ENCODE measurements at regions not wholly inside any gene's neighbourhood (a gene's known extent, or its start where the extent isn't known, plus 50 kb on each side); places are given as distances from the start of the nearest gene placed in this dataset.

DNA sequence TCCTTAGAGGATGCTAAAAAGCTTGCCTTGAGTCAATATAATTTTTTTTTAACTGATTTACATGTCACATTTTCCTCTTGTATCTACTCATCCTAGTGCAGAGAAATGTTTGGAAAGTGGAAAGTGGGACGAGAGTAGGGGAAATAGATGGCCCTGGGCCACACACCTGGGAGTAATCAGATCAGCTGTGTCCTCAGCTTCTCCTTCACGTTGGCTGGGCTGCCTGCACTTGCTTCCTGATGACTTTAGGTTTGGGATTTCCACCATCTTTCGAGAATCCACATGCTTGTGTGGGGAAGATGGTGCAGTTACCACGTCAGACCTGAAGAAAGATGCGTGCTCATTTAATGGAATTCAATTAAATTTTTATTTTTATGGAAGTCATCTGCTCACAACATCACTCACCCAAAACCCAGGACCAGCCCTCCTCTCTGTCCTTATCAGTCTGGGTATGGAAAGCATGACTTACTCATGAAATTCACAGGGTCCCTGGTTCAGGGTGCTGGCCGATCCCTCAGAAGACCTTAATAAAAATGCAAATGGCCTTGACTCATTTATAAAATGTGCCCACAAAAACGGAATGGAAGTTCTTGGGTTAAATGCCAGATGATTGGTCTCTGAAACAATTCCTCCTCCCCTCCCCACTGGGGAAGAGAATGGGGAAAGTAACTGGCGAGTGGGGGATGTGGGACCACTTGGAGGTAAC is 74.5 kb upstream of the TIAM2 start:
- no peaks in the 10 kb centered on the region for H3K36me3 Mint-ChIP-seq (ENCODE audit: insufficient read depth, unreplicated experiment)
- no peak overlapping the region for H3K4me3 ChIP-seq (ENCODE audit: low read depth, low read length)
- H3K27me3 Mint-ChIP-seq (ENCODE audit: insufficient read depth, unreplicated experiment) = no peaks in the 10 kb centered on the region
- no peaks in the 10 kb centered on the region for H3K36me3 ChIP-seq (ENCODE audit: control insufficient read depth, insufficient read depth, low read length)
- H3K9me3 Mint-ChIP-seq (ENCODE audit: unreplicated experiment) = no peaks in the 10 kb centered on the region
- intact Hi-C loops (cut with micrococcal nuclease; ENCODE audit: unreplicated experiment) = no loop called here
- TF ChIP-seq, protein P1, sequence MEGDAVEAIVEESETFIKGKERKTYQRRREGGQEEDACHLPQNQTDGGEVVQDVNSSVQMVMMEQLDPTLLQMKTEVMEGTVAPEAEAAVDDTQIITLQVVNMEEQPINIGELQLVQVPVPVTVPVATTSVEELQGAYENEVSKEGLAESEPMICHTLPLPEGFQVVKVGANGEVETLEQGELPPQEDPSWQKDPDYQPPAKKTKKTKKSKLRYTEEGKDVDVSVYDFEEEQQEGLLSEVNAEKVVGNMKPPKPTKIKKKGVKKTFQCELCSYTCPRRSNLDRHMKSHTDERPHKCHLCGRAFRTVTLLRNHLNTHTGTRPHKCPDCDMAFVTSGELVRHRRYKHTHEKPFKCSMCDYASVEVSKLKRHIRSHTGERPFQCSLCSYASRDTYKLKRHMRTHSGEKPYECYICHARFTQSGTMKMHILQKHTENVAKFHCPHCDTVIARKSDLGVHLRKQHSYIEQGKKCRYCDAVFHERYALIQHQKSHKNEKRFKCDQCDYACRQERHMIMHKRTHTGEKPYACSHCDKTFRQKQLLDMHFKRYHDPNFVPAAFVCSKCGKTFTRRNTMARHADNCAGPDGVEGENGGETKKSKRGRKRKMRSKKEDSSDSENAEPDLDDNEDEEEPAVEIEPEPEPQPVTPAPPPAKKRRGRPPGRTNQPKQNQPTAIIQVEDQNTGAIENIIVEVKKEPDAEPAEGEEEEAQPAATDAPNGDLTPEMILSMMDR (IDR thresholded peaks at IDR 0.05; ENCODE audit: insufficient read depth in 1 of 2, low read depth in 1 of 2, low read length in 1 of 2, severe bottlenecking in 1 of 2, unreplicated experiment in 1 of 2) = no peak
- no peaks in the 10 kb centered on the region for H3K9me3 ChIP-seq
- ChIA-PET CTCF (no interaction called here), POLR2A (no interaction called here)
- BruUV-seq (replicated peaks) = no TSS peak
- peak in 1 of 2 experiments; percentile 1 for DNase-seq
- no peak overlapping the region for H3K27ac Mint-ChIP-seq (ENCODE audit: unreplicated experiment)
- H3K4me1 ChIP-seq = no peaks in the 10 kb centered on the region
- H3K4me1 Mint-ChIP-seq (ENCODE audit: low read depth, unreplicated experiment) = no peaks in the 10 kb centered on the region
- H3K27me3 ChIP-seq (replicated peaks; ENCODE audit: control insufficient read depth, insufficient read depth, low read length) = no peaks in the 10 kb centered on the region
- no peak overlapping the region for H3K4me3 Mint-ChIP-seq (ENCODE audit: unreplicated experiment)

DNA sequence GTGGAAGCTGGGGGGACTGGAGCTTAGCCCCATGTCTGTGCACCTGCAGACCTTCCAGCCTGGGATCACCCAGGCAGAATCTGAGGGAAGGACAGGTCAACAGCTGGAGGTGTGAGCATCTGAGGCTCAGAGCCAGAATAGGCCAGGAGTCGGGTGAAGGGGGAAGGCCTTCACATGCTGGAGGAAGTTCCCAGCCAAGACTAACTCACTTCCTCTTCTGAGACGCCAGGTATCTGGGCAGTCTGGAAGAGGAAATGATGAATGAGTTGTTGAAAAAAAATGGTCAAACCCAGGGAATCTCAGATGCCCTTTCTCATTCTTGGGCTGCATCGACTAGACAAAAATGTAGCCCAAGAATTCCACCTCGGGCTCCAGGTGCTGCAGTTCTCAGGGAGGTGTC is 73.6 kb upstream of the TIAM2 start:
- no peaks in the 10 kb centered on the region for H3K27me3 Mint-ChIP-seq (ENCODE audit: insufficient read depth, unreplicated experiment)
- H3K4me3 Mint-ChIP-seq (ENCODE audit: unreplicated experiment) = no peak overlapping the region
- H3K4me3 ChIP-seq (ENCODE audit: low read depth, low read length) = no peak overlapping the region
- no peaks in the 10 kb centered on the region for H3K36me3 ChIP-seq (ENCODE audit: control insufficient read depth, insufficient read depth, low read length)
- no peaks in the 10 kb centered on the region for H3K4me1 ChIP-seq
- CTCF ChIA-PET = no interaction called here
- POLR2A ChIA-PET = no interaction called here
- no peaks in the 10 kb centered on the region for H3K9me3 ChIP-seq
- H3K27ac Mint-ChIP-seq (ENCODE audit: unreplicated experiment) = no peak overlapping the region
- no peaks in the 10 kb centered on the region for H3K36me3 Mint-ChIP-seq (ENCODE audit: insufficient read depth, unreplicated experiment)
- intact Hi-C loops (cut with micrococcal nuclease; ENCODE audit: unreplicated experiment) = no loop called here
- H3K27me3 ChIP-seq (replicated peaks; ENCODE audit: control insufficient read depth, insufficient read depth, low read length) = no peaks in the 10 kb centered on the region
- DNase-seq = peak in 1 of 2 experiments; percentile 8
- no peaks in the 10 kb centered on the region for H3K4me1 Mint-ChIP-seq (ENCODE audit: low read depth, unreplicated experiment)
- TF ChIP-seq, protein P1 (IDR thresholded peaks at IDR 0.05; ENCODE audit: insufficient read depth in 1 of 2, low read depth in 1 of 2, low read length in 1 of 2, severe bottlenecking in 1 of 2, unreplicated experiment in 1 of 2) = no peak
- H3K9me3 Mint-ChIP-seq (ENCODE audit: unreplicated experiment) = no peaks in the 10 kb centered on the region
- no TSS peak for BruUV-seq (replicated peaks)

DNA sequence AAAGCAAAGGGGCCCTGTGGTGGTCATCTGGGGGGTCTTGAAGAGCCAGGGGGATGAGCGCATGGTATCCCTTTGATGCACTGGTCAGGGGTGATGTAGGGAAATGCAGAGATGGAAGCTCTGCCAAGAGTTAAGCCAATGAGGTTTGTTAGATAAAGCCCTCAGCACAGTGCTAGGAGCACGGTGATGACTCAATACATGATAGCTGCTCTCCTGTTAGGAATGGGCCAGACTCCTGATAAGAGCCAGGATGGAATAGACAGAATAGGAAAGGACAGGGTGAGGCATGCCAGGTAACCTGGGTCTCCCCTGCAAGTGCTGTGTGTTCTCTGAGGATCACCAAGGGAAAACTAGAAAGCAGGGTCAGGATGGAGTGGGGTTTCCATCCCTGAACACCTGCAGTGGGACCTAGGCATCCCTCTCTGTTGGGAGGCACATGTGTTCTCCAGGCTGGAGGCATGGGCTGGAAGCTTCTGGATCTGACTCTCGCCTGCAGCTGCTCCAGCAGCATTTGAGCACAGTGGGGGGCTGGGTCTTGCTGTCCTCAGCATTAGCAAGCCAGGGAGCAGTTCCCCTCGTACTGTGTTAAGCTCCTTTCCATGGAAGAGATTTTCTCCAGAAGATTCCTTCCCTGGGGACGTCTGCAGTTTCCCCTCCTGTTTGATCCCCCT is 71.8 kb upstream of the TIAM2 start:
- POLR2A ChIA-PET = no interaction called here
- H3K27ac Mint-ChIP-seq (ENCODE audit: unreplicated experiment) = no peak overlapping the region
- intact Hi-C loops (cut with micrococcal nuclease; ENCODE audit: unreplicated experiment) = no loop called here
- no TSS peak for BruUV-seq (replicated peaks)
- H3K4me1 Mint-ChIP-seq (ENCODE audit: low read depth, unreplicated experiment) = no peaks in the 10 kb centered on the region
- CTCF ChIA-PET = no interaction called here
- no peaks in the 10 kb centered on the region for H3K9me3 Mint-ChIP-seq (ENCODE audit: unreplicated experiment)
- H3K9me3 ChIP-seq = no peaks in the 10 kb centered on the region
- H3K27me3 Mint-ChIP-seq (ENCODE audit: insufficient read depth, unreplicated experiment) = no peaks in the 10 kb centered on the region
- H3K27me3 ChIP-seq (replicated peaks; ENCODE audit: control insufficient read depth, insufficient read depth, low read length) = no peaks in the 10 kb centered on the region
- no peak overlapping the region for H3K4me3 ChIP-seq (ENCODE audit: low read depth, low read length)
- no peak for DNase-seq
- no peaks in the 10 kb centered on the region for H3K36me3 Mint-ChIP-seq (ENCODE audit: insufficient read depth, unreplicated experiment)
- no peaks in the 10 kb centered on the region for H3K36me3 ChIP-seq (ENCODE audit: control insufficient read depth, insufficient read depth, low read length)
- no peaks in the 10 kb centered on the region for H3K4me1 ChIP-seq
- no peak overlapping the region for H3K4me3 Mint-ChIP-seq (ENCODE audit: unreplicated experiment)
- TF ChIP-seq, protein P1 (IDR thresholded peaks at IDR 0.05; ENCODE audit: insufficient read depth in 1 of 2, low read depth in 1 of 2, low read length in 1 of 2, severe bottlenecking in 1 of 2, unreplicated experiment in 1 of 2) = no peak
